Panc1 (cell line): ENCODE measurements at regions not wholly inside any gene's neighbourhood (a gene's known extent, or its start where the extent isn't known, plus 50 kb on each side); places are given as distances from the start of the nearest gene placed in this dataset.

Experiments
- ATAC-seq: fragments of 200-7000 bp; cut with Tn5 transposase; 2 replicates; pipeline ENCODE4 v1.9.1; 2020; ENCODE audit warnings: mild to moderate bottlenecking, moderate library complexity
- BruUV-seq: library from RNA; stranded (reverse); fragments of 400-500 nt; replicated peaks from 2 replicates; lab custom pipeline; 2021; lab: Mats Ljungman, UMichigan
- CTCF ChIA-PET: fragments of 300-600 bp; sonication (Branson Sonifier 250); formaldehyde crosslinking; loops from one replicate; lab custom pipeline; 2022; ENCODE audit warnings: antibody characterized with exemption; lab: Charles Lee
- POLR2A ChIA-PET: fragments of 300-600 bp; sonication (Branson Sonifier 250); formaldehyde crosslinking; loops from one replicate; lab custom pipeline; 2022; ENCODE audit warnings: antibody characterized with exemption; lab: Charles Lee
- DNase-seq: peaks from one replicate; pipeline ENCODE4 v3.0.0-alpha.2; 2010; ENCODE audit warnings: low read depth, low spot score
- H3K27ac ChIP-seq: 2 replicates; pipeline ENCODE4 v1.5.1; 2011; ENCODE audit warnings: mild to moderate bottlenecking, low read length, inconsistent platforms
- H3K27me3 ChIP-seq: fragments of 200-500 bp; sonication (Bioruptor generic); 2 replicates; pipeline ENCODE4 v1.6.0; 2014; ENCODE audit warnings: low read length, inconsistent platforms; ENCODE audit not compliant: control insufficient read depth, insufficient read depth
- H3K36me3 ChIP-seq: fragments of 200-500 bp; sonication (Bioruptor generic); 2 replicates; pipeline ENCODE4 v1.5.1; 2014; ENCODE audit warnings: inconsistent platforms, mild to moderate bottlenecking, low read length, moderate library complexity; ENCODE audit not compliant: control insufficient read depth, insufficient read depth
- H3K4me1 ChIP-seq: 2 replicates; pipeline ENCODE4 v1.5.1; 2011; ENCODE audit warnings: inconsistent platforms, mild to moderate bottlenecking, low read length, moderate library complexity; ENCODE audit not compliant: control insufficient read depth, insufficient read depth
- H3K4me3 ChIP-seq, 2 experiments: 2 replicates each; pipeline ENCODE4 v1.5.1; 2011 to 2012; ENCODE audit warnings: low read depth in 2 of 2, low read length in 2 of 2, mild to moderate bottlenecking in 2 of 2, inconsistent platforms in 1 of 2, moderate library complexity in 1 of 2
- H3K9me3 ChIP-seq: fragments of 200-500 bp; sonication (Bioruptor generic); 2 replicates; pipeline ENCODE4 v1.5.1; 2014; ENCODE audit warnings: low read depth, mild to moderate bottlenecking, inconsistent platforms, low read length, moderate library complexity; ENCODE audit not compliant: control insufficient read depth, insufficient read depth
- CTCF ChIP-seq: fragments of 450-650 bp; IDR thresholded peaks from 2 replicates; pipeline ENCODE4 v1.5.1; 2017; ENCODE audit warnings: mild to moderate bottlenecking
- POLR2AphosphoS5 ChIP-seq: IDR thresholded peaks from 2 replicates; pipeline ENCODE4 v1.6.1; 2012; ENCODE audit warnings: mild to moderate bottlenecking, low read depth, low read length, moderate library complexity
- SIN3A ChIP-seq: IDR thresholded peaks from 2 replicates; pipeline ENCODE4 v1.6.1; 2012; ENCODE audit warnings: low read depth, mild to moderate bottlenecking, low read length, moderate library complexity, borderline replicate concordance; ENCODE audit not compliant: insufficient read depth
- TCF7L2 ChIP-seq: IDR thresholded peaks from 2 replicates; pipeline ENCODE4 v1.6.1; 2011; ENCODE audit warnings: mild to moderate bottlenecking, low read depth, low read length, inconsistent platforms
- in situ Hi-C: cut with HindIII; loops from 2 replicates; pipeline ENCODE4 v1.10.0; 2016; ENCODE audit warnings: low sequenced_read_pairs, low pct_unique_long_range_greater_than_20kb
- intact Hi-C: fragments of 100-400 bp; cut with micrococcal nuclease; formaldehyde crosslinking; loops from one replicate; pipeline ENCODE4 v1.10.0; 2022; ENCODE audit not compliant: unreplicated experiment
- TF ChIP-seq, protein P1 (sequence below), 2 experiments: IDR thresholded peaks; 2 replicates each; pipeline ENCODE4 v1.6.1; 2011 to 2012; ENCODE audit warnings: low read depth in 2 of 2, control low read depth in 1 of 2, low read length in 1 of 2, mild to moderate bottlenecking in 1 of 2, moderate library complexity in 1 of 2; ENCODE audit not compliant: insufficient read depth in 1 of 2

DNA sequence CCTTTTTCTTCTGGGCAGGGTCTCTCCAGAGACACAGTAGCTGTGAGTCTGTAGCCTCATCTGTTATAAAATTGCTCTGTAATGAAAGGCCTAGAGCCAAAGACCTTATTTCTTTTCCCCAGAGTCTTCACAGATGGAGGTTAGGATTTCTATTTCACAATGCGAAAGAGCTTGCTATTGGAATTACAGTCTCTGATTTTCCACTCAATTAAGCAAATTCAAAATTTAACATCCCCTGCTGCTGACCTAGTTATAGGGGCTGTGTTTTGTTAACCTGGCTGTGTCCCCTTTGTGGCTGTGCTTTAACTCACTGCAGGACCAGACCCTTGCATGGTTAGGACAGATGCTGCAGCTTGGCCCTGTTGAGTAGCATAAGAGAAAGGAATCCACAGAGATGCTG, 190.3 kb upstream of the NMUR2 start:
- BruUV-seq, result no TSS peak
- ChIA-PET CTCF (no interaction called here), POLR2A (no interaction called here)
- intact Hi-C loops, result no loop called here
- Histone ChIP-seq H3K36me3 (no peaks in the 10 kb centered on the region), H3K27me3 (no peaks in the 10 kb centered on the region), H3K4me3 (no peak overlapping the region), H3K4me1 (no peaks in the 10 kb centered on the region), H3K9me3 (no peaks in the 10 kb centered on the region), H3K27ac (no peak overlapping the region)
- in situ Hi-C loops, result no loop called here
- DNase-seq (no peak), ATAC-seq (no peak)
- TF ChIP-seq, protein P1, sequence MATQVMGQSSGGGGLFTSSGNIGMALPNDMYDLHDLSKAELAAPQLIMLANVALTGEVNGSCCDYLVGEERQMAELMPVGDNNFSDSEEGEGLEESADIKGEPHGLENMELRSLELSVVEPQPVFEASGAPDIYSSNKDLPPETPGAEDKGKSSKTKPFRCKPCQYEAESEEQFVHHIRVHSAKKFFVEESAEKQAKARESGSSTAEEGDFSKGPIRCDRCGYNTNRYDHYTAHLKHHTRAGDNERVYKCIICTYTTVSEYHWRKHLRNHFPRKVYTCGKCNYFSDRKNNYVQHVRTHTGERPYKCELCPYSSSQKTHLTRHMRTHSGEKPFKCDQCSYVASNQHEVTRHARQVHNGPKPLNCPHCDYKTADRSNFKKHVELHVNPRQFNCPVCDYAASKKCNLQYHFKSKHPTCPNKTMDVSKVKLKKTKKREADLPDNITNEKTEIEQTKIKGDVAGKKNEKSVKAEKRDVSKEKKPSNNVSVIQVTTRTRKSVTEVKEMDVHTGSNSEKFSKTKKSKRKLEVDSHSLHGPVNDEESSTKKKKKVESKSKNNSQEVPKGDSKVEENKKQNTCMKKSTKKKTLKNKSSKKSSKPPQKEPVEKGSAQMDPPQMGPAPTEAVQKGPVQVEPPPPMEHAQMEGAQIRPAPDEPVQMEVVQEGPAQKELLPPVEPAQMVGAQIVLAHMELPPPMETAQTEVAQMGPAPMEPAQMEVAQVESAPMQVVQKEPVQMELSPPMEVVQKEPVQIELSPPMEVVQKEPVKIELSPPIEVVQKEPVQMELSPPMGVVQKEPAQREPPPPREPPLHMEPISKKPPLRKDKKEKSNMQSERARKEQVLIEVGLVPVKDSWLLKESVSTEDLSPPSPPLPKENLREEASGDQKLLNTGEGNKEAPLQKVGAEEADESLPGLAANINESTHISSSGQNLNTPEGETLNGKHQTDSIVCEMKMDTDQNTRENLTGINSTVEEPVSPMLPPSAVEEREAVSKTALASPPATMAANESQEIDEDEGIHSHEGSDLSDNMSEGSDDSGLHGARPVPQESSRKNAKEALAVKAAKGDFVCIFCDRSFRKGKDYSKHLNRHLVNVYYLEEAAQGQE (IDR thresholded peaks at IDR 0.05; ENCODE audit: insufficient read depth in 1 of 2, low read depth in 2 of 2, low read length in 1 of 2), result no peak
- TF ChIP-seq CTCF (no peak), TCF7L2 (no peak)

GRCh38 chr5:152599096-152599495, 194.0 kb upstream of the NMUR2 start:
- no peak for TF ChIP-seq TCF7L2
- TF ChIP-seq POLR2AphosphoS5, result no peak
- TF ChIP-seq CTCF, result no peak
- TF ChIP-seq, protein P1 (IDR thresholded peaks at IDR 0.05; ENCODE audit: insufficient read depth in 1 of 2, low read depth in 2 of 2, low read length in 1 of 2), result no peak
- no peak for TF ChIP-seq SIN3A
- Histone ChIP-seq H3K4me3 (no peak overlapping the region), H3K27ac (no peak overlapping the region), H3K36me3 (no peaks in the 10 kb centered on the region), H3K9me3 (no peaks in the 10 kb centered on the region), H3K4me1 (no peaks in the 10 kb centered on the region), H3K27me3 (no peaks in the 10 kb centered on the region)
- CTCF ChIA-PET, result no interaction called here
- POLR2A ChIA-PET, result no interaction called here
- DNase-seq (no peak), ATAC-seq (no peak)
- in situ Hi-C loops, result no loop called here
- no TSS peak for BruUV-seq
- intact Hi-C loops, result no loop called here
